HepG2 (cell line): ENCODE measurements at regions not wholly inside any gene's neighbourhood (a gene's known extent, or its start where the extent isn't known, plus 50 kb on each side); places are given as distances from the start of the nearest gene placed in this dataset.
A peak's percentile ranks its signal among the peaks of the same experiment; 100 is the strongest.

ENCODE experiments used
- ATF6 ChIP-seq: sonication (generic); formaldehyde crosslinking; conservative IDR thresholded peaks from 2 replicates; pipeline ENCODE4 v1.4.0; 2020; ENCODE audit warnings: missing genetic modification reagents
- CEBPG ChIP-seq: IDR thresholded peaks from 2 replicates; pipeline ENCODE4 v1.6.1; 2016
- E2F5 ChIP-seq: sonication (generic); formaldehyde crosslinking; conservative IDR thresholded peaks from 2 replicates; pipeline ENCODE4 v1.4.0; 2020; ENCODE audit warnings: missing genetic modification reagents
- GTF2F1 ChIP-seq: fragments of 150-350 bp; IDR thresholded peaks from 2 replicates; pipeline ENCODE4 v1.6.1; 2014; ENCODE audit warnings: low read length
- GTF3A ChIP-seq: sonication (generic); formaldehyde crosslinking; conservative IDR thresholded peaks from 2 replicates; pipeline ENCODE4 v1.4.0; 2020; ENCODE audit warnings: mild to moderate bottlenecking, missing genetic modification reagents
- KLF11 ChIP-seq: IDR thresholded peaks from 2 replicates; pipeline ENCODE4 v1.6.1; 2016; ENCODE audit warnings: missing compliant biosample characterization
- MIER3 ChIP-seq: IDR thresholded peaks from 2 replicates; pipeline ENCODE4 v1.6.1; 2016; ENCODE audit warnings: missing compliant biosample characterization, borderline replicate concordance
- PLRG1 ChIP-seq: fragments of 450-650 bp; conservative IDR thresholded peaks from 2 replicates; pipeline ENCODE4 v1.6.1; 2016
- PRDM15 ChIP-seq: sonication (generic); formaldehyde crosslinking; IDR thresholded peaks from 2 replicates; pipeline ENCODE4 v1.4.0; 2020; ENCODE audit warnings: missing genetic modification reagents
- RAD51 ChIP-seq: fragments of 450-650 bp; IDR thresholded peaks from 2 replicates; pipeline ENCODE4 v1.6.1; 2016; ENCODE audit warnings: borderline replicate concordance
- TEAD2 ChIP-seq: sonication (generic); formaldehyde crosslinking; IDR thresholded peaks from 2 replicates; pipeline ENCODE4 v1.9.0; 2021; ENCODE audit warnings: missing genetic modification reagents
- ZIK1 ChIP-seq: sonication (generic); formaldehyde crosslinking; IDR thresholded peaks from 2 replicates; pipeline ENCODE4 v1.5.0; 2020; ENCODE audit warnings: mild to moderate bottlenecking, low read depth, missing genetic modification reagents, borderline replicate concordance
- ZNF431 ChIP-seq: sonication (generic); formaldehyde crosslinking; IDR thresholded peaks from 2 replicates; pipeline ENCODE4 v1.9.0; 2022; ENCODE audit warnings: missing genetic modification reagents, low read depth, mild to moderate bottlenecking, borderline replicate concordance
- ZNF557 ChIP-seq: sonication (generic); formaldehyde crosslinking; IDR thresholded peaks from 2 replicates; pipeline ENCODE4 v1.4.0; 2020; ENCODE audit warnings: missing genetic modification reagents
- ZNF619 ChIP-seq: sonication (generic); formaldehyde crosslinking; IDR thresholded peaks from 2 replicates; pipeline ENCODE4 v1.4.0; 2020; ENCODE audit warnings: mild to moderate bottlenecking, missing genetic modification reagents
- ZNF672 ChIP-seq: sonication (generic); formaldehyde crosslinking; IDR thresholded peaks from 2 replicates; pipeline ENCODE4 v1.8.1; 2022; ENCODE audit warnings: missing genetic modification reagents
- TF ChIP-seq, protein P1 (sequence below): sonication (generic); formaldehyde crosslinking; IDR thresholded peaks from 2 replicates; pipeline ENCODE4 v1.4.0; 2020; ENCODE audit warnings: missing genetic modification reagents
- TF ChIP-seq, protein P2 (sequence below): sonication (generic); formaldehyde crosslinking; IDR thresholded peaks from 2 replicates; pipeline ENCODE4 v1.8.0; 2022; ENCODE audit warnings: mild to moderate bottlenecking, missing genetic modification reagents
- TF ChIP-seq, protein P3 (sequence below): sonication (generic); formaldehyde crosslinking; IDR thresholded peaks from 2 replicates; pipeline ENCODE4 v1.4.0; 2020; ENCODE audit warnings: missing genetic modification reagents, mild to moderate bottlenecking, borderline replicate concordance

DNA sequence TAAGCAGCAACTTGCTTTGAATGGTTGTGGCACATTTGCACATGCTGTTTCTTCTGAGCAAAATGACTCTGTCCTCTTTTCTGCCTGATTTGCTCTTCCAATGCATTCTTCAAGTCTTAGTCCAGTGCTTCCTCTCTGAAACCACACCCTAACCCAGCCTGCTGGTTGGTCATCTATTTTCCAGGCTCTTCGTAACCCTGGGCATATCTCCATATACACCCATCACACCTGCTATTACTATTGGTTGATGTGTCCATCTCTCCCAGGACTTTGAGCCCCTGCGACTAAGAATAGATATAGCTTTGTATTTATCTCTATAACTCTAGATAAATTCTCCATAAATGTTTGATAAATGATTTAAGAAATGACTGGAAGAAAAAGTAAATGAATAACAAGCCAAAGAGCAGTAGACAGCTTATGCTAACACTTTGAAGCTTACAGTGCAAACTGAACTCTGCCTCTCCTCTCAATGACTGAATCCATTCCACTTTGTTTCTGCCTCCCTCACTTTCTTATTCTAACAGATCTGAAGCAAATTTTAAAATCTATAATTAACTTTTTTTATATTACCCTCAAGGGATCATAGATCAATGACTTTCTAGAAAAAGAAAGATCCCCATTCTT is 59.7 kb upstream of the NT5E start (continued):
- TF ChIP-seq ZNF431 (CRISPR knock-in tag) (no peak), TEAD2 (CRISPR knock-in tag) (no peak), CEBPG (CRISPR knock-in tag) (no peak), MIER3 (CRISPR knock-in tag) (no peak), ZNF619 (no peak), KLF11 (CRISPR knock-in tag) (no peak), PLRG1 (no peak), ZIK1 (CRISPR knock-in tag) (no peak), GTF2F1 (no peak), ZNF557 (no peak), E2F5 (CRISPR knock-in tag) (no peak), PRDM15 (CRISPR knock-in tag) (peak; percentile 76; the same call in 1 of the 2 replicates), GTF3A (CRISPR knock-in tag) (no peak), RAD51 (no peak), ZNF672 (CRISPR knock-in tag) (no peak), ATF6 (CRISPR knock-in tag) (no peak)
- TF ChIP-seq, protein P1, sequence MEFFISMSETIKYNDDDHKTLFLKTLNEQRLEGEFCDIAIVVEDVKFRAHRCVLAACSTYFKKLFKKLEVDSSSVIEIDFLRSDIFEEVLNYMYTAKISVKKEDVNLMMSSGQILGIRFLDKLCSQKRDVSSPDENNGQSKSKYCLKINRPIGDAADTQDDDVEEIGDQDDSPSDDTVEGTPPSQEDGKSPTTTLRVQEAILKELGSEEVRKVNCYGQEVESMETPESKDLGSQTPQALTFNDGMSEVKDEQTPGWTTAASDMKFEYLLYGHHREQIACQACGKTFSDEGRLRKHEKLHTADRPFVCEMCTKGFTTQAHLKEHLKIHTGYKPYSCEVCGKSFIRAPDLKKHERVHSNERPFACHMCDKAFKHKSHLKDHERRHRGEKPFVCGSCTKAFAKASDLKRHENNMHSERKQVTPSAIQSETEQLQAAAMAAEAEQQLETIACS (CRISPR knock-in tag) = no peak
- TF ChIP-seq, protein P2, sequence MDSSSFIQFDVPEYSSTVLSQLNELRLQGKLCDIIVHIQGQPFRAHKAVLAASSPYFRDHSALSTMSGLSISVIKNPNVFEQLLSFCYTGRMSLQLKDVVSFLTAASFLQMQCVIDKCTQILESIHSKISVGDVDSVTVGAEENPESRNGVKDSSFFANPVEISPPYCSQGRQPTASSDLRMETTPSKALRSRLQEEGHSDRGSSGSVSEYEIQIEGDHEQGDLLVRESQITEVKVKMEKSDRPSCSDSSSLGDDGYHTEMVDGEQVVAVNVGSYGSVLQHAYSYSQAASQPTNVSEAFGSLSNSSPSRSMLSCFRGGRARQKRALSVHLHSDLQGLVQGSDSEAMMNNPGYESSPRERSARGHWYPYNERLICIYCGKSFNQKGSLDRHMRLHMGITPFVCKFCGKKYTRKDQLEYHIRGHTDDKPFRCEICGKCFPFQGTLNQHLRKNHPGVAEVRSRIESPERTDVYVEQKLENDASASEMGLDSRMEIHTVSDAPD = no peak
- TF ChIP-seq, protein P3, sequence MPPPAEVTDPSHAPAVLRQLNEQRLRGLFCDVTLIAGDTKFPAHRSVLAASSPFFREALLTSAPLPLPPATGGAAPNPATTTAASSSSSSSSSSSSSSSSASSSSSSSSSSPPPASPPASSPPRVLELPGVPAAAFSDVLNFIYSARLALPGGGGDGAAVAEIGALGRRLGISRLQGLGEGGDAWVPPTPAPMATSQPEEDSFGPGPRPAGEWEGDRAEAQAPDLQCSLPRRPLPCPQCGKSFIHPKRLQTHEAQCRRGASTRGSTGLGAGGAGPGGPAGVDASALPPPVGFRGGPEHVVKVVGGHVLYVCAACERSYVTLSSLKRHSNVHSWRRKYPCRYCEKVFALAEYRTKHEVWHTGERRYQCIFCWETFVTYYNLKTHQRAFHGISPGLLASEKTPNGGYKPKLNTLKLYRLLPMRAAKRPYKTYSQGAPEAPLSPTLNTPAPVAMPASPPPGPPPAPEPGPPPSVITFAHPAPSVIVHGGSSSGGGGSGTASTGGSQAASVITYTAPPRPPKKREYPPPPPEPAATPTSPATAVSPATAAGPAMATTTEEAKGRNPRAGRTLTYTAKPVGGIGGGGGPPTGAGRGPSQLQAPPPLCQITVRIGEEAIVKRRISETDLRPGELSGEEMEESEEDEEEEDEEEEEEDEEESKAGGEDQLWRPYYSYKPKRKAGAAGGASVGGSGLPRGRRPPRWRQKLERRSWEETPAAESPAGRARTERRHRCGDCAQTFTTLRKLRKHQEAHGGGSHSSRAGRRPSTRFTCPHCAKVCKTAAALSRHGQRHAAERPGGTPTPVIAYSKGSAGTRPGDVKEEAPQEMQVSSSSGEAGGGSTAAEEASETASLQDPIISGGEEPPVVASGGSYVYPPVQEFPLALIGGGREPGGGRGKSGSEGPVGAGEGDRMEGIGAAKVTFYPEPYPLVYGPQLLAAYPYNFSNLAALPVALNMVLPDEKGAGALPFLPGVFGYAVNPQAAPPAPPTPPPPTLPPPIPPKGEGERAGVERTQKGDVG = no peak
